ENCODE measurements at regions not wholly inside any gene's neighbourhood (a gene's known extent, or its start where the extent isn't known, plus 50 kb on each side); places are given as distances from the start of the nearest gene placed in this dataset.

- TF ChIP-seq BHLHE40 (IDR thresholded peaks at IDR 0.05; ENCODE audit: borderline replicate concordance), result no peak
- no peak for TF ChIP-seq ELF4 (IDR thresholded peaks at IDR 0.05)
- no peak for TF ChIP-seq PKNOX1 (IDR thresholded peaks at IDR 0.05)
- no peak for TF ChIP-seq FOXK2 (IDR thresholded peaks at IDR 0.05)
- TF ChIP-seq FOXM1 (IDR thresholded peaks at IDR 0.05; ENCODE audit: borderline replicate concordance), result no peak
- TF ChIP-seq LEF1 (IDR thresholded peaks at IDR 0.05; ENCODE audit: borderline replicate concordance), result no peak
- TF ChIP-seq FOXA1 (IDR thresholded peaks at IDR 0.05), result no peak
- no peak for TF ChIP-seq SP1 (IDR thresholded peaks at IDR 0.05)
These were observed 306.7 kb downstream of the RNF144B start for GRCh38 chr6:18693881-18694280.

Measured in HEK293T (cell line).